ENCODE measurements at regions not wholly inside any gene's neighbourhood (a gene's known extent, or its start where the extent isn't known, plus 50 kb on each side); places are given as distances from the start of the nearest gene placed in this dataset.

DNA sequence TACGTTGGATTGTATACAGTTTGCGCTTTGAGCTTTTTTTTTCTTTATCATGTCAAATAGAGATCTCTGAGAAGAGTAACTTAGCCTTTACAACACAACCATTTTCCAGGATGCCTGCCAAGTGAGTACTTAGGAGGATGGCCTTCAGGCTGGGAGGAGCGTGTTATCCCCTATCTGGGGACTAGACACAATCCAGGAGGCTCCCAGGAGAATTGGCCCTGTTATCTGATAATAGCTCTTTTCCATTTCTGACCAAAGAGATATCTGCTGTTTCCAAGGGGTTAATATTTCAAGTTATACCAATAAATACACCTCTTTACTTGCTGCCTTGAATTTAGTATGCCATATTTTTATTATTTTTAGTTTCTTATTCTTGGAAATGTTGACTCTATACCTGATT is 169.5 kb upstream of the SMARCAD1 start:
- no peak for TF ChIP-seq POLR2A (IDR thresholded peaks at IDR 0.05)
- TF ChIP-seq, protein P1, sequence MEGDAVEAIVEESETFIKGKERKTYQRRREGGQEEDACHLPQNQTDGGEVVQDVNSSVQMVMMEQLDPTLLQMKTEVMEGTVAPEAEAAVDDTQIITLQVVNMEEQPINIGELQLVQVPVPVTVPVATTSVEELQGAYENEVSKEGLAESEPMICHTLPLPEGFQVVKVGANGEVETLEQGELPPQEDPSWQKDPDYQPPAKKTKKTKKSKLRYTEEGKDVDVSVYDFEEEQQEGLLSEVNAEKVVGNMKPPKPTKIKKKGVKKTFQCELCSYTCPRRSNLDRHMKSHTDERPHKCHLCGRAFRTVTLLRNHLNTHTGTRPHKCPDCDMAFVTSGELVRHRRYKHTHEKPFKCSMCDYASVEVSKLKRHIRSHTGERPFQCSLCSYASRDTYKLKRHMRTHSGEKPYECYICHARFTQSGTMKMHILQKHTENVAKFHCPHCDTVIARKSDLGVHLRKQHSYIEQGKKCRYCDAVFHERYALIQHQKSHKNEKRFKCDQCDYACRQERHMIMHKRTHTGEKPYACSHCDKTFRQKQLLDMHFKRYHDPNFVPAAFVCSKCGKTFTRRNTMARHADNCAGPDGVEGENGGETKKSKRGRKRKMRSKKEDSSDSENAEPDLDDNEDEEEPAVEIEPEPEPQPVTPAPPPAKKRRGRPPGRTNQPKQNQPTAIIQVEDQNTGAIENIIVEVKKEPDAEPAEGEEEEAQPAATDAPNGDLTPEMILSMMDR (IDR thresholded peaks at IDR 0.05 in 4 of 5, conservative IDR thresholded peaks at IDR 0.05 in 1 of 5) = no peak

Measured in gastrocnemius medialis (tissue), 4 donors.